ENCODE measurements at regions not wholly inside any gene's neighbourhood (a gene's known extent, or its start where the extent isn't known, plus 50 kb on each side); places are given as distances from the start of the nearest gene placed in this dataset.

GRCh38 chr12:46669720-46670119 lies 156.1 kb downstream of the SLC38A4 start:
- TF ChIP-seq, protein P1, sequence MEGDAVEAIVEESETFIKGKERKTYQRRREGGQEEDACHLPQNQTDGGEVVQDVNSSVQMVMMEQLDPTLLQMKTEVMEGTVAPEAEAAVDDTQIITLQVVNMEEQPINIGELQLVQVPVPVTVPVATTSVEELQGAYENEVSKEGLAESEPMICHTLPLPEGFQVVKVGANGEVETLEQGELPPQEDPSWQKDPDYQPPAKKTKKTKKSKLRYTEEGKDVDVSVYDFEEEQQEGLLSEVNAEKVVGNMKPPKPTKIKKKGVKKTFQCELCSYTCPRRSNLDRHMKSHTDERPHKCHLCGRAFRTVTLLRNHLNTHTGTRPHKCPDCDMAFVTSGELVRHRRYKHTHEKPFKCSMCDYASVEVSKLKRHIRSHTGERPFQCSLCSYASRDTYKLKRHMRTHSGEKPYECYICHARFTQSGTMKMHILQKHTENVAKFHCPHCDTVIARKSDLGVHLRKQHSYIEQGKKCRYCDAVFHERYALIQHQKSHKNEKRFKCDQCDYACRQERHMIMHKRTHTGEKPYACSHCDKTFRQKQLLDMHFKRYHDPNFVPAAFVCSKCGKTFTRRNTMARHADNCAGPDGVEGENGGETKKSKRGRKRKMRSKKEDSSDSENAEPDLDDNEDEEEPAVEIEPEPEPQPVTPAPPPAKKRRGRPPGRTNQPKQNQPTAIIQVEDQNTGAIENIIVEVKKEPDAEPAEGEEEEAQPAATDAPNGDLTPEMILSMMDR (IDR thresholded peaks at IDR 0.05), result no peak
- no peak for TF ChIP-seq POLR2A (IDR thresholded peaks at IDR 0.05)
